Smooth muscle cell (in vitro differentiated cells): ENCODE measurements at regions not wholly inside any gene's neighbourhood (a gene's known extent, or its start where the extent isn't known, plus 50 kb on each side); places are given as distances from the start of the nearest gene placed in this dataset.
A peak's percentile ranks its signal among the peaks of the same experiment; 100 is the strongest.

Experiments used
- DNase-seq: peaks from one replicate; lab custom pipeline; 2025; ENCODE audit not compliant: unreplicated experiment; lab: John Stamatoyannopoulos, UW
- H2AFZ ChIP-seq: fragments of 200-600 bp; sonication (generic); 2 replicates; pipeline ENCODE4 v1.6.0; 2016; ENCODE audit warnings: antibody characterized with exemption, low read depth, mild to moderate bottlenecking
- H3F3A ChIP-seq: fragments of 200-600 bp; sonication (generic); 2 replicates; pipeline ENCODE4 v1.6.0; 2017; ENCODE audit warnings: antibody characterized with exemption, low read depth
- H3K27ac ChIP-seq: fragments of 200-600 bp; sonication (generic); 2 replicates; pipeline ENCODE4 v1.5.1; 2016; ENCODE audit warnings: low read depth, mild to moderate bottlenecking
- H3K27me3 ChIP-seq: fragments of 200-600 bp; sonication (generic); 2 replicates; pipeline ENCODE4 v1.6.1; 2016; ENCODE audit warnings: low read depth, mild to moderate bottlenecking
- H3K36me3 ChIP-seq: fragments of 200-600 bp; sonication (generic); 2 replicates; pipeline ENCODE4 v1.5.1; 2016; ENCODE audit warnings: low read depth
- H3K4me1 ChIP-seq: fragments of 200-600 bp; sonication (generic); 2 replicates; pipeline ENCODE4 v1.5.1; 2016; ENCODE audit warnings: low read depth
- H3K4me2 ChIP-seq: fragments of 200-600 bp; sonication (generic); 2 replicates; pipeline ENCODE4 v1.6.0; 2016; ENCODE audit warnings: mild to moderate bottlenecking
- H3K4me3 ChIP-seq: fragments of 200-600 bp; sonication (generic); 2 replicates; pipeline ENCODE4 v1.5.1; 2016; ENCODE audit warnings: mild to moderate bottlenecking
- H3K79me2 ChIP-seq: fragments of 200-600 bp; sonication (generic); 2 replicates; pipeline ENCODE4 v1.6.0; 2016; ENCODE audit warnings: low read depth, mild to moderate bottlenecking
- H3K9ac ChIP-seq: fragments of 200-600 bp; sonication (generic); 2 replicates; pipeline ENCODE4 v1.6.0; 2016; ENCODE audit warnings: low read depth
- H3K9me3 ChIP-seq: fragments of 200-600 bp; sonication (generic); replicated peaks from 2 replicates; pipeline ENCODE4 v1.5.1; 2016; ENCODE audit warnings: low read depth
- H4K20me1 ChIP-seq: fragments of 200-600 bp; sonication (generic); 2 replicates; pipeline ENCODE4 v1.6.0; 2016; ENCODE audit warnings: low read depth
- CTCF ChIP-seq: fragments of 200-600 bp; sonication (generic); IDR thresholded peaks from 2 replicates; pipeline ENCODE4 v1.5.1; 2017; ENCODE audit warnings: borderline replicate concordance, mild to moderate bottlenecking, antibody characterized with exemption; ENCODE audit not compliant: insufficient read depth, poor library complexity, severe bottlenecking
- WGBS: methylation state at CpG from one replicate; pipeline ENCODE4 v1.1.7; 2016; ENCODE audit warnings: low lambda C conversion rate; 5-methylcytosine and 5-hydroxymethylcytosine counted together

GRCh38 chr3:83426300-83426699 is 1532.5 kb upstream of the CADM2 start:
- Histone ChIP-seq H3K9me3 (no peaks in the 10 kb centered on the region), H3F3A (no peaks in the 10 kb centered on the region), H3K4me1 (no peaks in the 10 kb centered on the region), H4K20me1 (no peaks in the 10 kb centered on the region), H3K4me2 (no peak overlapping the region), H3K27me3 (no peaks in the 10 kb centered on the region), H3K79me2 (no peaks in the 10 kb centered on the region), H3K4me3 (no peak overlapping the region), H3K27ac (no peak overlapping the region), H3K9ac (no peak overlapping the region), H3K36me3 (no peaks in the 10 kb centered on the region), H2AFZ (no peak overlapping the region)
- WGBS = 79% methylated on average over 2 of the region's 2 CpGs
- no peak for DNase-seq
- no peak for TF ChIP-seq CTCF

- TF ChIP-seq CTCF = no peak
- H3K36me3 ChIP-seq = no peaks in the 10 kb centered on the region
- H3K4me2 ChIP-seq = no peak overlapping the region
- H3K9me3 ChIP-seq = no peaks in the 10 kb centered on the region
- no peaks in the 10 kb centered on the region for H4K20me1 ChIP-seq
- no peak overlapping the region for H3K4me3 ChIP-seq
- H3K4me1 ChIP-seq = no peaks in the 10 kb centered on the region
- whole genome bisulfite sequencing = 57% methylated on average over 3 of the region's 3 CpGs
- no peak overlapping the region for H3K27ac ChIP-seq
- H3K79me2 ChIP-seq = no peaks in the 10 kb centered on the region
- H2AFZ ChIP-seq = peak overlapping the region; percentile 79
- DNase-seq = no peak
- no peak overlapping the region for H3K9ac ChIP-seq
- no peaks in the 10 kb centered on the region for H3F3A ChIP-seq
- H3K27me3 ChIP-seq = no peaks in the 10 kb centered on the region
Observed at GRCh38 chr3:83434880-83435587, 1523.8 kb upstream of the CADM2 start.

- Histone ChIP-seq H4K20me1 (no peaks in the 10 kb centered on the region), H3K9me3 (no peaks in the 10 kb centered on the region), H3K27me3 (no peaks in the 10 kb centered on the region), H3K79me2 (no peaks in the 10 kb centered on the region), H3K4me1 (no peaks in the 10 kb centered on the region), H3K4me3 (no peak overlapping the region), H3K4me2 (no peak overlapping the region), H2AFZ (no peak overlapping the region), H3K27ac (no peak overlapping the region), H3K9ac (no peak overlapping the region), H3K36me3 (no peaks in the 10 kb centered on the region), H3F3A (no peaks in the 10 kb centered on the region)
- TF ChIP-seq CTCF = no peak
- no peak for DNase-seq
- WGBS = 93% methylated on average over 1 of the region's 1 CpG
Observed at GRCh38 chr3:83438188-83438587, 1520.6 kb upstream of the CADM2 start.

GRCh38 chr3:83453056-83453455 is 1505.7 kb upstream of the CADM2 start:
- Histone ChIP-seq H3K4me3 (no peak overlapping the region), H3K4me1 (no peaks in the 10 kb centered on the region), H3K9ac (no peak overlapping the region), H3K27ac (no peak overlapping the region), H3K9me3 (no peaks in the 10 kb centered on the region), H3K27me3 (no peaks in the 10 kb centered on the region), H4K20me1 (no peaks in the 10 kb centered on the region), H3K36me3 (no peaks in the 10 kb centered on the region), H3K4me2 (no peak overlapping the region), H3F3A (no peaks in the 10 kb centered on the region), H2AFZ (no peak overlapping the region), H3K79me2 (no peaks in the 10 kb centered on the region)
- no peak for DNase-seq
- TF ChIP-seq CTCF = no peak
- WGBS = 81% methylated on average over 1 of the region's 1 CpG
